ENCODE measurements at regions not wholly inside any gene's neighbourhood (a gene's known extent, or its start where the extent isn't known, plus 50 kb on each side); places are given as distances from the start of the nearest gene placed in this dataset.

GRCh38 chr11:95692526-95693260 is 96.9 kb downstream of the FAM76B start:
- H3K4me3 ChIP-seq (ENCODE audit: low read depth, low read length) = no peak overlapping the region

GRCh38 chr11:95690100-95690499 is 99.5 kb downstream of the FAM76B start:
- no peak overlapping the region for H3K4me3 ChIP-seq (ENCODE audit: low read depth, low read length)

GRCh38 chr11:95688501-95689222 is 100.9 kb downstream of the FAM76B start:
- H3K4me3 ChIP-seq (ENCODE audit: low read depth, low read length) = no peak overlapping the region

- H3K4me3 ChIP-seq (ENCODE audit: low read depth, low read length) = no peak overlapping the region
Observed at GRCh38 chr11:95688015-95688414, 101.6 kb downstream of the FAM76B start.

- no peak overlapping the region for H3K4me3 ChIP-seq (ENCODE audit: low read depth, low read length)
Observed at GRCh38 chr11:95686265-95686664, 103.3 kb downstream of the FAM76B start.

- no peak overlapping the region for H3K4me3 ChIP-seq (ENCODE audit: low read depth, low read length)
Observed at GRCh38 chr11:95684701-95685100, 104.9 kb downstream of the FAM76B start.

- no peak overlapping the region for H3K4me3 ChIP-seq (ENCODE audit: low read depth, low read length)
Observed at GRCh38 chr11:95684170-95684569, 105.4 kb downstream of the FAM76B start.

- no peak overlapping the region for H3K4me3 ChIP-seq (ENCODE audit: low read depth, low read length)
Observed at GRCh38 chr11:95682552-95682951, 107.0 kb downstream of the FAM76B start.

GRCh38 chr11:95680169-95680929 is 109.2 kb downstream of the FAM76B start:
- no peak overlapping the region for H3K4me3 ChIP-seq (ENCODE audit: low read depth, low read length)

GRCh38 chr11:95678988-95679387 is 110.6 kb downstream of the FAM76B start:
- no peak overlapping the region for H3K4me3 ChIP-seq (ENCODE audit: low read depth, low read length)

- H3K4me3 ChIP-seq (ENCODE audit: low read depth, low read length) = no peak overlapping the region
Observed at GRCh38 chr11:95676308-95676707, 113.3 kb downstream of the FAM76B start.

- no peak overlapping the region for H3K4me3 ChIP-seq (ENCODE audit: low read depth, low read length)
Observed at GRCh38 chr11:95675585-95675984, 114.0 kb downstream of the FAM76B start.

- H3K4me3 ChIP-seq (ENCODE audit: low read depth, low read length) = no peak overlapping the region
Observed at GRCh38 chr11:95674657-95675358, 114.8 kb downstream of the FAM76B start.

GRCh38 chr11:95671768-95672167 is 117.8 kb downstream of the FAM76B start:
- H3K4me3 ChIP-seq (ENCODE audit: low read depth, low read length) = no peak overlapping the region

GRCh38 chr11:95668131-95668530 is 121.5 kb downstream of the FAM76B start:
- no peak overlapping the region for H3K4me3 ChIP-seq (ENCODE audit: low read depth, low read length)

GRCh38 chr11:95661162-95661561 is 128.4 kb downstream of the FAM76B start:
- no peak overlapping the region for H3K4me3 ChIP-seq (ENCODE audit: low read depth, low read length)

GRCh38 chr11:95660038-95660437 is 129.5 kb downstream of the FAM76B start:
- H3K4me3 ChIP-seq (ENCODE audit: low read depth, low read length) = no peak overlapping the region

GRCh38 chr11:95659088-95659487 is 130.5 kb downstream of the FAM76B start:
- no peak overlapping the region for H3K4me3 ChIP-seq (ENCODE audit: low read depth, low read length)

- no peak overlapping the region for H3K4me3 ChIP-seq (ENCODE audit: low read depth, low read length)
Observed at GRCh38 chr11:95655536-95655935, 134.0 kb downstream of the FAM76B start.

GRCh38 chr11:95653680-95654079 is 135.9 kb downstream of the FAM76B start:
- H3K4me3 ChIP-seq (ENCODE audit: low read depth, low read length) = no peak overlapping the region

- H3K4me3 ChIP-seq (ENCODE audit: low read depth, low read length) = no peak overlapping the region
Observed at GRCh38 chr11:95653099-95653498, 136.5 kb downstream of the FAM76B start.

Measured in iPS-11a (cell line).